Lung (tissue), 11 donors: ENCODE measurements at regions not wholly inside any gene's neighbourhood (a gene's known extent, or its start where the extent isn't known, plus 50 kb on each side); places are given as distances from the start of the nearest gene placed in this dataset.

Experiments
- ATAC-seq: fragments of 200-7000 bp; cut with Tn5 transposase; one replicate; pipeline ENCODE4 v1.9.1; 2020; ENCODE audit warnings: moderate number of reproducible peaks; ENCODE audit not compliant: insufficient read depth, low FRiP score
- DNase-seq, 3 donors: peaks; one replicate each; pipeline ENCODE4 v3.0.0-alpha.2; 2013 to 2017
- H3K27ac ChIP-seq, 2 donors: one replicate each; pipeline ENCODE4 v1.5.1; 2013; ENCODE audit warnings: mild to moderate bottlenecking in 2 of 2, moderate library complexity in 2 of 2, control low read depth in 1 of 2, inconsistent platforms in 1 of 2, low read depth in 1 of 2, low read length in 1 of 2
- H3K27me3 ChIP-seq, 3 donors: one replicate each; pipeline ENCODE4 v1.5.1; 2013; ENCODE audit warnings: low read length in 2 of 3; ENCODE audit not compliant: control insufficient read depth in 3 of 3, insufficient read depth in 3 of 3
- H3K36me3 ChIP-seq, 4 donors: one replicate each; pipeline ENCODE4 v1.5.1; 2013; ENCODE audit warnings: low read length in 4 of 4, mild to moderate bottlenecking in 1 of 4, moderate library complexity in 1 of 4; ENCODE audit not compliant: control insufficient read depth in 4 of 4, insufficient read depth in 4 of 4
- H3K4me1 ChIP-seq, 5 donors: one replicate each; pipeline ENCODE4 v1.5.1; 2013; ENCODE audit warnings: low read length in 5 of 5, mild to moderate bottlenecking in 2 of 5, moderate library complexity in 1 of 5; ENCODE audit not compliant: control insufficient read depth in 5 of 5, insufficient read depth in 5 of 5
- H3K4me3 ChIP-seq: one replicate; pipeline ENCODE4 v1.5.1; 2013; ENCODE audit warnings: mild to moderate bottlenecking, control low read depth, moderate library complexity
- H3K9ac ChIP-seq, 2 donors: one replicate each; pipeline ENCODE4 v1.5.1; 2013; ENCODE audit warnings: low read length in 2 of 2, control low read depth in 1 of 2; ENCODE audit not compliant: insufficient read depth in 1 of 2
- H3K9me3 ChIP-seq, 4 donors: one replicate each; pipeline ENCODE4 v1.5.1; 2013; ENCODE audit warnings: low read length in 3 of 4, mild to moderate bottlenecking in 1 of 4, moderate library complexity in 1 of 4; ENCODE audit not compliant: control insufficient read depth in 4 of 4, insufficient read depth in 3 of 4
- WGBS, 2 donors: extraction: QIAGEN DNeasy Blood & Tissue Kit; methylation state at CpG; one replicate each; pipeline ENCODE4 v1.1.7; 2013; 5-methylcytosine and 5-hydroxymethylcytosine counted together
- TF ChIP-seq, protein P1 (sequence below): IDR thresholded peaks from 2 replicates; pipeline ENCODE4 v1.5.1; 2012; ENCODE audit warnings: mild to moderate bottlenecking; ENCODE audit errors: control extremely low read depth, extremely low read depth
- donor health status: control.
- donor health status: control.
- donor health status: Bipolar disorder and iron deficiency.
- donor health status: healthy.
- donor health status: DM: yes; HTN: yes; CAD: no.

GRCh38 chr5:93272108-93272507 lies 308.9 kb downstream of the NR2F1-AS1 start:
- H3K9ac ChIP-seq = no peak overlapping the region
- H3K27me3 ChIP-seq = no peaks in the 10 kb centered on the region
- TF ChIP-seq, protein P1, sequence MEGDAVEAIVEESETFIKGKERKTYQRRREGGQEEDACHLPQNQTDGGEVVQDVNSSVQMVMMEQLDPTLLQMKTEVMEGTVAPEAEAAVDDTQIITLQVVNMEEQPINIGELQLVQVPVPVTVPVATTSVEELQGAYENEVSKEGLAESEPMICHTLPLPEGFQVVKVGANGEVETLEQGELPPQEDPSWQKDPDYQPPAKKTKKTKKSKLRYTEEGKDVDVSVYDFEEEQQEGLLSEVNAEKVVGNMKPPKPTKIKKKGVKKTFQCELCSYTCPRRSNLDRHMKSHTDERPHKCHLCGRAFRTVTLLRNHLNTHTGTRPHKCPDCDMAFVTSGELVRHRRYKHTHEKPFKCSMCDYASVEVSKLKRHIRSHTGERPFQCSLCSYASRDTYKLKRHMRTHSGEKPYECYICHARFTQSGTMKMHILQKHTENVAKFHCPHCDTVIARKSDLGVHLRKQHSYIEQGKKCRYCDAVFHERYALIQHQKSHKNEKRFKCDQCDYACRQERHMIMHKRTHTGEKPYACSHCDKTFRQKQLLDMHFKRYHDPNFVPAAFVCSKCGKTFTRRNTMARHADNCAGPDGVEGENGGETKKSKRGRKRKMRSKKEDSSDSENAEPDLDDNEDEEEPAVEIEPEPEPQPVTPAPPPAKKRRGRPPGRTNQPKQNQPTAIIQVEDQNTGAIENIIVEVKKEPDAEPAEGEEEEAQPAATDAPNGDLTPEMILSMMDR = no peak
- ATAC-seq (no peak), DNase-seq (no peak)
- 62 to 75% methylated on average over 5 of the region's 5 CpGs for WGBS, 2 donors
- H3K4me3 ChIP-seq = no peak overlapping the region
- no peaks in the 10 kb centered on the region for H3K4me1 ChIP-seq
- no peak overlapping the region for H3K27ac ChIP-seq
- H3K9me3 ChIP-seq = no peaks in the 10 kb centered on the region
- no peaks in the 10 kb centered on the region for H3K36me3 ChIP-seq

GRCh38 chr5:93267736-93268135 lies 313.3 kb downstream of the NR2F1-AS1 start:
- TF ChIP-seq, protein P1 = no peak
- Histone ChIP-seq H3K27ac (no peak overlapping the region), H3K27me3 (no peaks in the 10 kb centered on the region), H3K9ac (no peak overlapping the region), H3K9me3 (no peaks in the 10 kb centered on the region), H3K36me3 (no peaks in the 10 kb centered on the region), H3K4me1 (no peaks in the 10 kb centered on the region), H3K4me3 (no peak overlapping the region)
- WGBS, 2 donors = 96 to 98% methylated on average over 13 of the region's 13 CpGs
- DNase-seq (no peak), ATAC-seq (no peak)

GRCh38 chr5:93267276-93267675 lies 313.7 kb downstream of the NR2F1-AS1 start:
- WGBS, 2 donors = 97 to 98% methylated on average over 20 of the region's 20 CpGs
- TF ChIP-seq, protein P1 = no peak
- H3K36me3 ChIP-seq = no peaks in the 10 kb centered on the region
- H3K27me3 ChIP-seq = no peaks in the 10 kb centered on the region
- ATAC-seq (no peak), DNase-seq (no peak)
- no peaks in the 10 kb centered on the region for H3K9me3 ChIP-seq
- H3K4me1 ChIP-seq = no peaks in the 10 kb centered on the region
- H3K9ac ChIP-seq = no peak overlapping the region
- H3K4me3 ChIP-seq = no peak overlapping the region
- H3K27ac ChIP-seq = no peak overlapping the region

DNA sequence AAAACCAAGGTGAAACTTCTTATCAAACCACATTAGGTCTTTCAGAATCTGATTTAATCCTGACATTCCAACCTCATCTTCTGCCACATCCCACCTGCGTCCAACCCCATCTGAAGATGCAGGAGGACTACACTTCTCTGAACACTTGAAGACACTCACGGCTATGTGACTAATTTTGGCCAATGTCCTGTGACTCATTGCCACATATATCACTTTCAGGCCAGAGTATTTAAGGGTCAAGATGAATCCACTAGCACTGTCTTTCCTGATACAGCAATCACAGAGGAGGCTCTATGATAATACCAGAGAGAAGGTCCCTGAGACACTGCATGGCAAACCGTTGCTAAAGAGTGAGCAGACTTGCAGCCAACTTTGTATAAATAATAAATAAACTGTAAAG lies 323.4 kb downstream of the NR2F1-AS1 start:
- Histone ChIP-seq H3K27me3 (no peaks in the 10 kb centered on the region), H3K36me3 (no peaks in the 10 kb centered on the region), H3K9ac (no peak overlapping the region), H3K4me3 (no peak overlapping the region), H3K4me1 (peaks cover 0 to 14% (median 0%) of the 10 kb centered on the region in 5 donors), H3K27ac (no peak overlapping the region), H3K9me3 (no peaks in the 10 kb centered on the region)
- ATAC-seq (no peak), DNase-seq (no peak)
- TF ChIP-seq, protein P1 = no peak
- WGBS, 2 donors = 86 to 91% methylated on average over 3 of the region's 3 CpGs
